Ishikawa (cell line): ENCODE measurements at regions not wholly inside any gene's neighbourhood (a gene's known extent, or its start where the extent isn't known, plus 50 kb on each side); places are given as distances from the start of the nearest gene placed in this dataset.

Source experiments
- CEBPB ChIP-seq: IDR thresholded peaks from 2 replicates; pipeline ENCODE4 v1.6.1; 2012
- CREB1 ChIP-seq: IDR thresholded peaks from 2 replicates; pipeline ENCODE4 v1.6.1; 2012; ENCODE audit warnings: low read depth
- EGR1 ChIP-seq: IDR thresholded peaks from 2 replicates; pipeline ENCODE4 v1.6.1; 2012
- EP300 ChIP-seq: IDR thresholded peaks from 2 replicates; pipeline ENCODE4 v1.6.1; 2012; ENCODE audit warnings: borderline replicate concordance
- FOXM1 ChIP-seq: IDR thresholded peaks from 2 replicates; pipeline ENCODE4 v1.6.1; 2012; ENCODE audit warnings: low read depth, borderline replicate concordance
- NFIC ChIP-seq: IDR thresholded peaks from 2 replicates; pipeline ENCODE4 v1.6.1; 2012
- RAD21 ChIP-seq: IDR thresholded peaks from 2 replicates; pipeline ENCODE4 v1.6.1; 2012; ENCODE audit warnings: low read depth
- TAF1 ChIP-seq: IDR thresholded peaks from 2 replicates; pipeline ENCODE4 v1.6.1; 2012; ENCODE audit warnings: low read depth, mild to moderate bottlenecking
- TCF12 ChIP-seq: IDR thresholded peaks from 2 replicates; pipeline ENCODE4 v1.6.1; 2012; ENCODE audit warnings: low read depth
- TEAD4 ChIP-seq: IDR thresholded peaks from 2 replicates; pipeline ENCODE4 v1.6.1; 2012
- YY1 ChIP-seq: IDR thresholded peaks from 2 replicates; pipeline ENCODE4 v1.6.1; 2012; ENCODE audit warnings: low read depth
- ZBTB7A ChIP-seq: IDR thresholded peaks from 2 replicates; pipeline ENCODE4 v1.6.1; 2012; ENCODE audit warnings: low read depth
- TF ChIP-seq, protein P1 (sequence below): IDR thresholded peaks from 2 replicates; pipeline ENCODE4 v1.6.1; 2012
- TF ChIP-seq, protein P2 (sequence below): IDR thresholded peaks from 2 replicates; pipeline ENCODE4 v1.6.1; 2012
- TF ChIP-seq, protein P3 (sequence below): IDR thresholded peaks from 2 replicates; pipeline ENCODE4 v1.6.1; 2012; ENCODE audit warnings: low read depth, mild to moderate bottlenecking

DNA sequence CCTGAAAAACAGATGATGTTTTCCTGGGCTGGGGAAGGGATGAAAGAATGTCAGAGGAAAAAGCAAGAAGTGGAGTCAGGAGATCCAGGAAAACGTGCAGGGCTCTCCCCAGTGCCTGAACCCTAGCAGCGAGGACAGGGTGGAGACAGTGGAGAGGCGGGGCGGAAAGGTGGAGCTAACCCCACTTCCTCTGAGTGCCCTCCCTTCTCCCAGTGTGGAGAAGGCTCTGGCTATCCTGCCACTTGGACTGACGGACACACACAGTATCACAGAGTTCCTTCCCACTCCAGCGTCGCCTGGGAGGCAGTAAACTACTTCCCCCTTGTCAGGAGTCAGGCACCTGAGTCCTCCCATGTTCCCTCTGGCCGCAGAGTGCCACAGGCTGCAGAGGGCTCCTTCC lies 125.3 kb upstream of the CHRNA7 start:
- TF ChIP-seq CREB1 (no peak), ZBTB7A (no peak), TAF1 (no peak), FOXM1 (no peak), EP300 (no peak), EGR1 (no peak), CEBPB (no peak), NFIC (no peak), RAD21 (no peak), TEAD4 (no peak), YY1 (no peak), TCF12 (no peak)
- TF ChIP-seq, protein P1, sequence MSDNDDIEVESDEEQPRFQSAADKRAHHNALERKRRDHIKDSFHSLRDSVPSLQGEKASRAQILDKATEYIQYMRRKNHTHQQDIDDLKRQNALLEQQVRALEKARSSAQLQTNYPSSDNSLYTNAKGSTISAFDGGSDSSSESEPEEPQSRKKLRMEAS = no peak
- TF ChIP-seq, protein P2, sequence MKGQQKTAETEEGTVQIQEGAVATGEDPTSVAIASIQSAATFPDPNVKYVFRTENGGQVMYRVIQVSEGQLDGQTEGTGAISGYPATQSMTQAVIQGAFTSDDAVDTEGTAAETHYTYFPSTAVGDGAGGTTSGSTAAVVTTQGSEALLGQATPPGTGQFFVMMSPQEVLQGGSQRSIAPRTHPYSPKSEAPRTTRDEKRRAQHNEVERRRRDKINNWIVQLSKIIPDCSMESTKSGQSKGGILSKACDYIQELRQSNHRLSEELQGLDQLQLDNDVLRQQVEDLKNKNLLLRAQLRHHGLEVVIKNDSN = no peak
- TF ChIP-seq, protein P3, sequence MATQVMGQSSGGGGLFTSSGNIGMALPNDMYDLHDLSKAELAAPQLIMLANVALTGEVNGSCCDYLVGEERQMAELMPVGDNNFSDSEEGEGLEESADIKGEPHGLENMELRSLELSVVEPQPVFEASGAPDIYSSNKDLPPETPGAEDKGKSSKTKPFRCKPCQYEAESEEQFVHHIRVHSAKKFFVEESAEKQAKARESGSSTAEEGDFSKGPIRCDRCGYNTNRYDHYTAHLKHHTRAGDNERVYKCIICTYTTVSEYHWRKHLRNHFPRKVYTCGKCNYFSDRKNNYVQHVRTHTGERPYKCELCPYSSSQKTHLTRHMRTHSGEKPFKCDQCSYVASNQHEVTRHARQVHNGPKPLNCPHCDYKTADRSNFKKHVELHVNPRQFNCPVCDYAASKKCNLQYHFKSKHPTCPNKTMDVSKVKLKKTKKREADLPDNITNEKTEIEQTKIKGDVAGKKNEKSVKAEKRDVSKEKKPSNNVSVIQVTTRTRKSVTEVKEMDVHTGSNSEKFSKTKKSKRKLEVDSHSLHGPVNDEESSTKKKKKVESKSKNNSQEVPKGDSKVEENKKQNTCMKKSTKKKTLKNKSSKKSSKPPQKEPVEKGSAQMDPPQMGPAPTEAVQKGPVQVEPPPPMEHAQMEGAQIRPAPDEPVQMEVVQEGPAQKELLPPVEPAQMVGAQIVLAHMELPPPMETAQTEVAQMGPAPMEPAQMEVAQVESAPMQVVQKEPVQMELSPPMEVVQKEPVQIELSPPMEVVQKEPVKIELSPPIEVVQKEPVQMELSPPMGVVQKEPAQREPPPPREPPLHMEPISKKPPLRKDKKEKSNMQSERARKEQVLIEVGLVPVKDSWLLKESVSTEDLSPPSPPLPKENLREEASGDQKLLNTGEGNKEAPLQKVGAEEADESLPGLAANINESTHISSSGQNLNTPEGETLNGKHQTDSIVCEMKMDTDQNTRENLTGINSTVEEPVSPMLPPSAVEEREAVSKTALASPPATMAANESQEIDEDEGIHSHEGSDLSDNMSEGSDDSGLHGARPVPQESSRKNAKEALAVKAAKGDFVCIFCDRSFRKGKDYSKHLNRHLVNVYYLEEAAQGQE = no peak

DNA sequence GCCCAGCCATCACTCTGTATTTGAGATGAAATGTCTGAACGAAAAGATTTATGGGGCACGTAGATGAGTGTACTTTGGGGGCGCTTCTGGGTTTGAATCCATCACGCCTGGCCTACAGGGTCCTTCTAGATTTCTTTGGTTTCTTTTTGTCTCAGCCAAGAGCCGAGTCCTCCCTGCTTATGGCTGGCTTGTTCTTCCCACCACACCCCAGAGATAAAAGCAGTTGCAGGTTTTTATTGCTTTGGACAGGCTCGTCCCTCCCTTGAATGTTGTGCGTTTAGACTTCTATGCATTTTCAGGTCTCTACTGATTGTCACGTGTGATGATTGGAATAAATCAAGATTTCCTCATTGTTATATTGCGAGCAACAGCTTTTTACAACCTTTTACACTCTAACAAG lies 104.8 kb upstream of the CHRNA7 start:
- TF ChIP-seq, protein P1 = no peak
- TF ChIP-seq CREB1 (no peak), CEBPB (no peak), RAD21 (no peak), YY1 (no peak), FOXM1 (no peak), NFIC (no peak), ZBTB7A (no peak), EP300 (no peak), TCF12 (no peak), TEAD4 (no peak), TAF1 (no peak), EGR1 (no peak)
- TF ChIP-seq, protein P3 = no peak
- TF ChIP-seq, protein P2 = no peak

DNA sequence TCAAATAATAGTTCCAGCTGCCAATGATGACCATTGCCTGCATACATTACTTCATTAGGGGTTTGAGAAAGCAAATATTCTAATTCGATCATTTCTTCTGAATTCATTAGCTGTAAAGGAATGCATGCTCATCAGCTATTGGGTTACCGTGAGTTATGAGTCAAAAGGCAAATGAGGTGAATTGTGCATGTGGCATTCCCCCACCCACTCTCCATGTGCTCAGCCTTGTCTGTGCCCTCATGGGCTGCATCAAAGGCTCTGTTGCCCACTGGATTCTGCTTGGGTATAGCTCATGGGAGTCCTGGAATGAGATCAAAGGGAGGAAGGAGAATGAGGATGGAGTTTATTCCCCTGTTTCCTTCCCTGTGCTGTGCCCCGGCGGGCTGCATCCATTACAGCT lies 99.3 kb upstream of the CHRNA7 start:
- TF ChIP-seq ZBTB7A = no peak
- TF ChIP-seq EP300 = no peak
- TF ChIP-seq, protein P3 = no peak
- TF ChIP-seq, protein P2 = no peak

DNA sequence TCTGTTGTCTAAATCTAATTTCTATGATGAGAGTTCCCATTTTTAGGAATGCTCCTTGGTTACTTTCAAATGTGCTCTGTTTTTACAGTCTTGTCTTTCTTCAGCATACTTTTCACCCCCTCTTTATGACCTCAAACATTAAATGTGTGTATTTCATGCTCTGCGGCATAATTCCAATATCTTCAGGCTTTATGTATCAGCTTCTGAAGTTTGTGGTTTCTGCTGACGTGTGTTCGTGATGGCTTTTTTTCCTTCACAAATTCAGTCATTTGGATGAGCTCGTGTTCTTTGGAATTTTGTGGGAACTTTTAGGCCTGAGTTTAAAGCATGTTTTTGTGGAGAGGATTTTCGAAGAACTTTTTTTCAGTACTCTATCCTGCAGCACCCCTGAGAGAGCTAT lies 97.7 kb upstream of the CHRNA7 start:
- no peak for TF ChIP-seq NFIC
- TF ChIP-seq TCF12 = no peak
- no peak for TF ChIP-seq FOXM1
- TF ChIP-seq, protein P3 = no peak
- TF ChIP-seq YY1 = no peak
- no peak for TF ChIP-seq CREB1
- TF ChIP-seq CEBPB = no peak
